Stimulated activated naive CD8-positive, alpha-beta T cell treated with anti-CD3 and anti-CD28 coated beads, Interleukin-15, Interleukin-2, amounts not matched to agents 100 ng/mL and 50 ng/mL, for 24 hours (primary cell): ENCODE measurements at regions not wholly inside any gene's neighbourhood (a gene's known extent, or its start where the extent isn't known, plus 50 kb on each side); places are given as distances from the start of the nearest gene placed in this dataset.

Experiments used
- H3K27ac Mint-ChIP-seq: one replicate; pipeline ENCODE4 v1.8.0; 2021; ENCODE audit warnings: mild to moderate bottlenecking, mixed read lengths
- H3K27me3 Mint-ChIP-seq: one replicate; pipeline ENCODE4 v1.8.0; 2021; ENCODE audit warnings: mixed read lengths
- H3K36me3 Mint-ChIP-seq: one replicate; pipeline ENCODE4 v1.8.0; 2021; ENCODE audit warnings: low read depth, mixed read lengths
- H3K4me1 Mint-ChIP-seq: one replicate; pipeline ENCODE4 v1.8.0; 2021; ENCODE audit warnings: low read depth, mixed read lengths
- H3K4me3 Mint-ChIP-seq: one replicate; pipeline ENCODE4 v1.8.0; 2021; ENCODE audit warnings: mild to moderate bottlenecking, mixed read lengths
- H3K9me3 Mint-ChIP-seq: one replicate; pipeline ENCODE4 v1.8.0; 2021; ENCODE audit warnings: mixed read lengths

DNA sequence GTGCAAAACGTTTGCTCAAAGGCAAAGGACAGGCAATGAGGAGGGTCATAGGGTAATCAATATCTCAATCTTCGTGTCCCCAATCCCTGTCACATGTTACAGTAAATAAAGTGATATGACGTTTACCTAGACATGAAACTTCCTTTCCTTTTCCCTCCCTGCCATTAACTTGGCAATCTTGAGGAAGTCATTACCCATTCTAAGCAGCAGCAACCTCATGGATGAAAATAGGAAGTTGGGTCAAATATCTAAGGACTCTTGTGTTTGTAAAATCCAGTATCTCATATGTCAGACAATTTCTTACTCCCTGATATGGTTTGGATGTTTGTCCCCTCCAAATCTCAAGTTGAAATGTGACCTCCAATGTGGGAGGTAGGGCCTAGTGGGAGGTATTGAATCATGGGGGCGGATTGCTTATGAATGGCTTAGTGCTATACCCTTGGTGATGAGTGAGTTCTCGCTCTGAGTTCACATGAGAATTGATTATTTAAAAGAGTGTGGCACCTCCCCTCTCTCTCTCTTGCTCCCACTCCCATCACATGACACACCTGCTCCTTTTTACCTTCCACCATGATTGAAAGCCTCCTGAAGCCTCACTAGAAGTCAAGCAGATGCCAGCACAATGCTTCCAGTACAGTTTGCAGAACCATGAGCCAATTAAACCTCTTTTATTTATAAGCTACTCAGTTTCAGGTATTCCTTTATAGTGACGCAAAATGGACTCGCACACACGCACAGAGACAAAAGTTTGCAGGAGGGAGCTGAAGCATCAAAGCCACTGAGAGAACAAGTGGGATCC lies 545.9 kb upstream of the JARID2 start:
- H3K27ac Mint-ChIP-seq, result no peak overlapping the region

DNA sequence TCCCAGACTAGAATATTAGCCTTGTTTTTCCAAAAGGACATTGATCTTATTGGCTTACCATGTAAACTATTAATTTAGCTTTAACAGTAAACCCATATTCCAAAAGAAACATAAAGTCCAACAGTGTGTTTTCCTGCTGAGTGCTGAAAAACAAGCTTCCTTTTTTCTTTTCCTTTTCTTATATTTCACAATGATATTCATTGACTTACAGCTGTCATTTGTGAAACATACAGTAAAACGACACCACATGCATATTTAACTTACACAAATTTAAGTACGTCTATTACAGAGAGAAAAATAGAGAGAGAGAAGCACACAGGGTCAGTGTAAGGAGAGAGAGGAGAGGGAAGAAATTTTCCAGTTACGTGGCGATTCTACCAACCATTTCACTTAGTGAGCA lies 543.9 kb upstream of the JARID2 start:
- H3K27ac Mint-ChIP-seq, result no peak overlapping the region

More for the DNA sequence above, 545.9 kb upstream of the JARID2 start:
- no peaks in the 10 kb centered on the region for H3K27me3 Mint-ChIP-seq
- no peaks in the 10 kb centered on the region for H3K36me3 Mint-ChIP-seq
- no peak overlapping the region for H3K4me3 Mint-ChIP-seq
- peaks cover 8% of the 10 kb centered on the region for H3K9me3 Mint-ChIP-seq
- H3K4me1 Mint-ChIP-seq, result peaks cover 4% of the 10 kb centered on the region

DNA sequence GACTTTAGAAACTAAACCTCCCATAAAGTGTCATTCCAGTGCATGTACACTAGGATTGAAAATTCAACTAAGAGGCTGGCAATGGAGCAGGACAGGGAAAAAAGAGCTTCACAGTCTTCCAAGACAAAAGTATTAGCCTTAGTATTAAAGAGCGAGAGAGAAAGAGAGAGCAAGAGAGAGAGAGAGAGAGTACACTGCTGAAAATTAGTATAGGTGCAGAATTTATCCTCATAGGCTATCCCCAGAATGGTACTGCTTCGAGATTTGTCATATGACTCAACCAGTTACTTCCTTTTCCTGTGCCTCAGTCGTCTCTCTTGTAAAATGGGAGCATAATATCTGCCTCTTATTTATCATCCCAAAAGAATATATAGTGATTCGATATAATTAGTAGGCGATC lies 543.2 kb upstream of the JARID2 start:
- H3K4me3 Mint-ChIP-seq, result no peak overlapping the region
- no peak overlapping the region for H3K27ac Mint-ChIP-seq

More for the DNA sequence above, 543.9 kb upstream of the JARID2 start:
- no peak overlapping the region for H3K4me3 Mint-ChIP-seq
- H3K27me3 Mint-ChIP-seq, result no peaks in the 10 kb centered on the region
- H3K4me1 Mint-ChIP-seq, result peaks cover 23% of the 10 kb centered on the region
- peaks cover 8% of the 10 kb centered on the region for H3K9me3 Mint-ChIP-seq
- H3K36me3 Mint-ChIP-seq, result no peaks in the 10 kb centered on the region

DNA sequence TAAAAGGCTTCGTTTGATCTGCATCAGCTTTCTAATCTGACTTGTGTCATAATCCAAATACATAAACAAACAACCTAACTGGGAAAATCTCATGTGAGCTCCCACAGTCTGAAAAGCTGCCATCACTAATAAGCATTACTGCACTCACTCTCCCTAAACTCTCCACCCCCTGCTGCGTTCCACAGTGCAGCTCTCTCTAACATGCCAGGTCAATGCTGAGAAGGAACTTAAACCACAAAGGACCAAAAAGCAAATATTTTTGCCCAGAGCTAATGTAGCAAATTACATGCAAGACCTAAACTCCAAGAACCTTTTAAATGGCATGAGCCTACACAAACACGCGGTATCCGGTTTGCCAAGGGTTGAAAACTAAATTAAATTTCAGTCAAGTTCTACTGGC lies 542.3 kb upstream of the JARID2 start:
- Mint-ChIP-seq H3K36me3 (no peaks in the 10 kb centered on the region), H3K4me1 (peaks cover 37% of the 10 kb centered on the region), H3K27ac (no peak overlapping the region), H3K9me3 (peaks cover 8% of the 10 kb centered on the region), H3K4me3 (no peak overlapping the region), H3K27me3 (no peaks in the 10 kb centered on the region)

More for the DNA sequence above, 543.2 kb upstream of the JARID2 start:
- H3K27me3 Mint-ChIP-seq, result no peaks in the 10 kb centered on the region
- no peaks in the 10 kb centered on the region for H3K36me3 Mint-ChIP-seq
- peaks cover 8% of the 10 kb centered on the region for H3K9me3 Mint-ChIP-seq
- H3K4me1 Mint-ChIP-seq, result peaks cover 30% of the 10 kb centered on the region

DNA sequence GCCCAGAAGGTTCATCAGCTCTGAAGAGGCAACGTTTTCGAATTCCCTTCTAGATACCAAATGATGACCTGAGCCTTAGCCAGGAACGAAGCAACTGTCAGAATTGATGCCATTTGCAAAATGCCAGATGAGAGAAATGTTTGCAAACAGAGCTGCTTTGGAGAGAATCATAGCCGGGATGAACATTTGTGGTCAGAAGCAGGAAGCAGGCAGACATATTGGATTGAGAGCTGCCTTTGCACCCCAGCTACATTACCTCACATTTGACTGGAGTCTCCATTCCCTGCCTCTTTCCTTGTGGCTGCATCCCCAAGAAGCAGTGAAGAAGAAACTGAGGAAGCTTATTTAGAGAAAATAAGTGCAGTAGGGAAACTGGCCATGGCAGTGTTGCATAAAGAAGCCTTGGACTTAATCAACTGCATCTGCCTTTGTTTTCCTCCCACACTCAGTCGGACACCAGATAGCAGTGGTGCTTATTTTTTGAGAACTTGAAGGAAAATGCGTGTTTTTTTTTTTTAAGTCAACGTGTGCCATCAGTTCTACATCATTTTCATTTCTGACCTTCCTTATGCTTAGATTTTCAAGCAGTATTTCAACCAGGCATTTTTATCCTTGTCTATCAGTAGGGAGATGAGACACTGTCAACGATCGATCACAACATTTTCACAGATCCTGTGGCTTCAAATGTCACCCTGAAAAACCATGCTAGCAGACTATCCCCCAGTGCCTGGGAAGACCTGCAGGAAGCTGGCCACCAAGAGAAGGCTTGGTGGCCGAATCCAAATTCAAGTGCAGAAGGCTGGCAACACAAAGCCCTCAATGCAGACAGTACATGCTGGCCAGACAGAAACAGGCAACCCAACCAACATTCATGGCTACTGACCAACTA lies 541.2 kb upstream of the JARID2 start:
- Mint-ChIP-seq H3K4me1 (peaks cover 40% of the 10 kb centered on the region), H3K4me3 (no peak overlapping the region), H3K27me3 (no peaks in the 10 kb centered on the region), H3K27ac (peak overlapping the region; percentile 21), H3K36me3 (no peaks in the 10 kb centered on the region), H3K9me3 (peaks cover 5% of the 10 kb centered on the region)

DNA sequence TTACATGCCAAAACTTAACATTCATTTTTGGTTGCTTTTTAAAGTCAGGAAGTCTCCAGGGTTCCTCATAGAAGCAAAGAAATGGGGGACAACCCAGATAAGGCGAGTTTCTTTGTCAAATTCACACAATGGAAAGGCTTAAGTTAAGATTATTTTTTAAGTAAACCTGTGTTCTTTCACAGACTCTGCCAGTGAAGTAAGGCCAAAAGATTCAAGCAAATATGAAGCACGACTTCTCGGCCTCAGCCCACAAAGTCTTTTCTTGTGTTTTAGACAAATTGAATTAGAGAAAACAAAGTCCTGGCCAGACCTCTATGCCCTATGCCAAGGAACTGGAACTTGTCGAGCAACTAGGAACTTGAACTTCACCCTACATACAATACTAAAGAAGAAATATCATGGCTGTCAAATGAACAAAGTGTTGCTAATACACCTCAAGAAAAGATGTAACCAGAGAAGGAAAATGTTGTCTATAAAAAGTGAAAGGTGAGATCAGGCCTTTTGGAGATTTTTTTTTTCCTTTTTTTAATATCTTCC lies 540.0 kb upstream of the JARID2 start:
- Mint-ChIP-seq H3K36me3 (no peaks in the 10 kb centered on the region), H3K27ac (peak overlapping the region; percentile 88), H3K4me1 (peaks cover 51% of the 10 kb centered on the region), H3K9me3 (no peaks in the 10 kb centered on the region), H3K27me3 (no peaks in the 10 kb centered on the region), H3K4me3 (no peak overlapping the region)

DNA sequence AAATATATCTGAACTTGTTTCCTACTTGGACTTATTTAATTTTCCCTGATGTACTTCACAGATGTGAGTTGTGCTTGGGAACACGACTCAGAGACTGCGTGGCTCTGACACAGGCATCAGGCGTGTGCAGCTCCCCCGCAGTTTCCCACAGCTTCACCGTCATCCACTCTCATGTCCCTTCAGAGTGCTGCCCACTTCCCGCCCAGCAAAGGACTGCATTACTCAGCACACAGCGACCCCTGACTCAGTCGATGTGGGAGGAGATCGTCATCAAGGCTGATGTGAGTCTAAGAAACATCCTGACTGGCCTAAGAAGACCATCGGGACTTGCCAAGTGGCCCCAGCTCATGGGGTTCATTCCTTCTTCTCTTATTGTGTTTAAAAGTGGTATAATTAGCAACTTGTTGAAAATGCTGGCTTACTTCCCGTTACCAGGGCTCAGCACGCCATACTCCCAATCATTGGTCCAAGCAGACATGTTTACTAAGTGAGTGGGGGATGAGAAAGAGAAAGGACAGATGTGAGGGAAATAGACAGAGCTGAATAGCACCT lies 539.4 kb upstream of the JARID2 start:
- peaks cover 56% of the 10 kb centered on the region for H3K4me1 Mint-ChIP-seq
- H3K9me3 Mint-ChIP-seq, result no peaks in the 10 kb centered on the region
- H3K36me3 Mint-ChIP-seq, result no peaks in the 10 kb centered on the region
- no peaks in the 10 kb centered on the region for H3K27me3 Mint-ChIP-seq
- peak overlapping the region; percentile 88 for H3K27ac Mint-ChIP-seq
- peak overlapping the region; percentile 3 for H3K4me3 Mint-ChIP-seq

DNA sequence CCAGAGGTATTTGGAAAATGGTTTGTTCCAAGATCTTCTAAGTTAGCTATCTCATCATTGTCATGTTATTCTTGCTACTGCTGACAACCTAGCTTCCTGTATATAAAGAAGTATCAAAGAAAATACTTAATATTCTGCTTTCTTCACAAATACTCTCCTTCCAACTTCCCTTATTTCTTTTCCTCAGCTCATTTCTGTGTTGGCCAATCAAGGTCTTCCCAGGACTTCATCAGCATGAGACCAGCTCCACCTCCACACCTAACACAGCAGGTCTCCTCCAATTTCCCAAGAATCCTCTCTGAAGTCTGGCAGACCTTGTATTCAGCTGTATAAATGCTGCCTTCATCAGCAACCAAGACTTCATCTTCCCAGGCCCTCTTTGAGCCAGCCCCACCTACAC lies 538.6 kb upstream of the JARID2 start:
- Mint-ChIP-seq H3K9me3 (no peaks in the 10 kb centered on the region), H3K27ac (peak overlapping the region; percentile 88), H3K4me1 (peaks cover 63% of the 10 kb centered on the region), H3K27me3 (no peaks in the 10 kb centered on the region), H3K36me3 (no peaks in the 10 kb centered on the region), H3K4me3 (no peak overlapping the region)

DNA sequence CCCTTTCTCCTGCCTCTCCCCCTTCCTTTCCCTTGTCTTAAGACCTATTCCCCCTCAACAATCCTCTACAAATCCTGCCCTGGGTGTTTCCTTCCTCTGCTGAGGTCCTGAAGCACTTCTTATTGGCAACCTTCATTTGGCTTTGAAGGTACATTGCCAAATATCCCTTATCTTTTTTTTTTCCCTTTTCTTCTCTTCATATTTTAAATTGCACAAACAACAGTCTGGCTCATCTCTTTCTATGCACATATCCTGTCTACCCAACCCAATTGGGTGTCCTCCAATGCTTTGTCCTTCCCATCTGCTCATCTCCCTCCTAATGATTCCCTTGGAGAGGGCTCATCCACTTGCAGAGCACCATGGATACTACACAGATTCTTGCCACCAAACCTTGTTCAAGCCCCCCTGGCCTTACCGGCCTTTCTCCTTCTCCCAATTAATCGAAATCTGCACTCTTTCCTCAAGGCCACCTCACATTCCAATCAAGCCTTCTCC lies 537.9 kb upstream of the JARID2 start:
- no peaks in the 10 kb centered on the region for H3K9me3 Mint-ChIP-seq
- no peak overlapping the region for H3K4me3 Mint-ChIP-seq
- H3K4me1 Mint-ChIP-seq, result peaks cover 66% of the 10 kb centered on the region
- H3K27ac Mint-ChIP-seq, result peak overlapping the region; percentile 88
- no peaks in the 10 kb centered on the region for H3K27me3 Mint-ChIP-seq
- H3K36me3 Mint-ChIP-seq, result no peaks in the 10 kb centered on the region

DNA sequence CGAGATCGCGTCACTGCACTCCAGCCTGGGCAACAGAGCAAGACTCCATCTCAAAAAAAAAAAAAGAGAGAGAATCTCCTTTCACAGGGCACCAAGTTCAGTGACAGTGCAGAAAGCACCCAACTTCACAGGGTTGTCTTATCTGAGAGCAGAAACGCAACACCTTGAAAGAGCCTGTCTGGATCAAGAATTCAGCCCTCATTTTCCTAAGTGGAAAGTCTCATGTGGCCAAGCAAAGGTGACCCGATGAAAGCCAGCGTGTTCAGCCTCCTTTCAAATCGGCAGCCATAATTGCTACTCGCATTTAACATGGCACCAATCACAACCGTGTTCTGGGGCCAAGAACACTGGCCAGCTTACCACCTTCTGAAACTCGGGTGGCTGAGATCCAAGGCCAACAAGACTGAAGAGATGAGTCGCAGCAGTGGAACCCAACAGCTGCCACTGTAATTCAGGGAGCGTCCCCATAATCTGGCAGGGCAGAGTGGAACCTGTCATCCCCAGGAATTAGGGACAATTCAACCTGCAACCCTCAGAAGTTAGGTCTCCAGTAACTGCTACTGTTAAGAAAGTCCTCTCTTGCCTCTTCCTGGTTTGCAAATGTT lies 536.7 kb upstream of the JARID2 start:
- no peaks in the 10 kb centered on the region for H3K9me3 Mint-ChIP-seq
- H3K4me1 Mint-ChIP-seq, result peaks cover 66% of the 10 kb centered on the region
- no peak overlapping the region for H3K27ac Mint-ChIP-seq
- H3K4me3 Mint-ChIP-seq, result no peak overlapping the region
- H3K36me3 Mint-ChIP-seq, result no peaks in the 10 kb centered on the region
- no peaks in the 10 kb centered on the region for H3K27me3 Mint-ChIP-seq

DNA sequence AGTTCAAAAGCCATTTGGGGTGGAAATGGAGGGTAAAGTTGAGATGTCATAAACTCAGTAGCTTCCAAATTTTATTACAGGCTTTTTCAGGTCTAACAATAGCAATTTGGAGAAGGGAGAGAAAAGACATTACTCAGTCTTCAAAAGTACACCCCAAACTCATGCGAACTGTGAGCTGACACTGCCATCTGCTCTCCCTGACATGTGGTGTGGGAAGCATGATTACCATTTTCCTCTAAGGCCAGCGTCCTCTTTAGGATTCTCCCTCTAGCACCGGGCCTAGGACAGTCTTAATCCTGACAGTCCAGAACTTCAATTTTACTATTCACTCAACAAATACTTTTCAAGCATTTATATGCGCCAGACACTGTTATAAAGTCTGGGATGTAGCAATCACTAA lies 536.0 kb upstream of the JARID2 start:
- no peaks in the 10 kb centered on the region for H3K9me3 Mint-ChIP-seq
- peak overlapping the region; percentile 12 for H3K27ac Mint-ChIP-seq
- H3K4me3 Mint-ChIP-seq, result no peak overlapping the region
- H3K27me3 Mint-ChIP-seq, result no peaks in the 10 kb centered on the region
- H3K36me3 Mint-ChIP-seq, result no peaks in the 10 kb centered on the region
- peaks cover 63% of the 10 kb centered on the region for H3K4me1 Mint-ChIP-seq

DNA sequence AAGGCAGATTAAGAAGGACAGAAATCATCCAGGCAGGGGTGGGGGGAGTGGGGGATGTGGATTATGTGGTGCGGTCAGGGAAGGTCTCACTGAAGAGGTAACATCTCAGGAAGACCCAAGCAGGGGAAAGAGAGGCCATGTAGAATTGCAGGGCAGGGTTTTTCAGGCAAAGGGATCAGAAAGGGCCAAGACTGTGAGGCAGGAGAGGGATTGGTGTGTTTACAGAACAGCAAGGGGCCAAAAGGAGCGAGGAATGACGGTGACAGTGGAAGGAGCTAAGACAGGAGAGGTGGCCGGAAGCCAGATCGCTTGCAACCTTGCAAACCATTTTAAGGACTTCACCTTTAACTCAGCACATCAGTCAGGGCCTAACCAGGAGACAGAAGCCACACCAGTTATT lies 535.4 kb upstream of the JARID2 start:
- H3K27ac Mint-ChIP-seq, result peak overlapping the region; percentile 12
- no peaks in the 10 kb centered on the region for H3K9me3 Mint-ChIP-seq
- H3K27me3 Mint-ChIP-seq, result no peaks in the 10 kb centered on the region
- H3K4me1 Mint-ChIP-seq, result peaks cover 62% of the 10 kb centered on the region
- no peak overlapping the region for H3K4me3 Mint-ChIP-seq
- no peaks in the 10 kb centered on the region for H3K36me3 Mint-ChIP-seq

DNA sequence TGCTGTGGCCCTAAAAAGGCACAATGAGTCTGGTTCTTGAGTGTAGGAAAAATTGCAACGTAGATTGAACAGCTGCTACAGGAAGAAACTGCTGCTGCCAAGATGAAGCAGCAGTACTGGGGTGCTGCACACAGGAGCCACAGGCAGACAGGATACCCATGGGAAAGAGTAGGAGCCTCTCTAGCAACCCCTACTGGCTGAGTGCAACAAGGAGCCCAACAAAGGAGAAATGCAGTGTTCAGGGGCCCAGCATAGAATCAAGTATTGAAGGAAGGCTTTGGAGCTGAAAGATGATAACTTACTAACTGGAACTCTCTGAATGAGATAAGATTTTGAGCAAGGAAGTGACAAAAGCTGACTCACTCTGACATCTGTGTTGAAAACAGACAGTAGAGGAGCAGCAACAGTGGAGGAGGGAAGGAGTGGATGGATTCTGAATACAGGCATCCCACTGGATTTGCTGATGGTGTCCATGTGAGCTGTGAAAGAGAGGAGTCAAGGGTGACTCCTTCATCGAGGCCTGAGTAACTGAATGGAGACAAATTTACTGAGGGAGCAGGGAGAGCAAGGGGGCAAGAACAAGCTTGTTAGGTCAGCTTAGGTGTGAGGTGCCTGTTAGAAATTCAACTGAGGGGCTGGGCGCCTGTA lies 534.7 kb upstream of the JARID2 start:
- H3K36me3 Mint-ChIP-seq, result no peaks in the 10 kb centered on the region
- peak overlapping the region; percentile 33 for H3K4me3 Mint-ChIP-seq
- H3K4me1 Mint-ChIP-seq, result peaks cover 61% of the 10 kb centered on the region
- peak overlapping the region; percentile 97 for H3K27ac Mint-ChIP-seq
- H3K9me3 Mint-ChIP-seq, result no peaks in the 10 kb centered on the region
- H3K27me3 Mint-ChIP-seq, result no peaks in the 10 kb centered on the region
